IPS DF 4.7 (cell line): ENCODE measurements at regions not wholly inside any gene's neighbourhood (a gene's known extent, or its start where the extent isn't known, plus 50 kb on each side); places are given as distances from the start of the nearest gene placed in this dataset.
"Not testable (repeated sequence)": the region's sequence is repeated elsewhere in the genome, so short reads cannot be mapped to it uniquely, and the experiment has no call there.

Experiments used
- DNase-seq: peaks from one replicate; pipeline ENCODE4 v3.0.0-alpha.2; 2013; ENCODE audit warnings: low spot score; ENCODE audit errors: extremely low read depth

DNA sequence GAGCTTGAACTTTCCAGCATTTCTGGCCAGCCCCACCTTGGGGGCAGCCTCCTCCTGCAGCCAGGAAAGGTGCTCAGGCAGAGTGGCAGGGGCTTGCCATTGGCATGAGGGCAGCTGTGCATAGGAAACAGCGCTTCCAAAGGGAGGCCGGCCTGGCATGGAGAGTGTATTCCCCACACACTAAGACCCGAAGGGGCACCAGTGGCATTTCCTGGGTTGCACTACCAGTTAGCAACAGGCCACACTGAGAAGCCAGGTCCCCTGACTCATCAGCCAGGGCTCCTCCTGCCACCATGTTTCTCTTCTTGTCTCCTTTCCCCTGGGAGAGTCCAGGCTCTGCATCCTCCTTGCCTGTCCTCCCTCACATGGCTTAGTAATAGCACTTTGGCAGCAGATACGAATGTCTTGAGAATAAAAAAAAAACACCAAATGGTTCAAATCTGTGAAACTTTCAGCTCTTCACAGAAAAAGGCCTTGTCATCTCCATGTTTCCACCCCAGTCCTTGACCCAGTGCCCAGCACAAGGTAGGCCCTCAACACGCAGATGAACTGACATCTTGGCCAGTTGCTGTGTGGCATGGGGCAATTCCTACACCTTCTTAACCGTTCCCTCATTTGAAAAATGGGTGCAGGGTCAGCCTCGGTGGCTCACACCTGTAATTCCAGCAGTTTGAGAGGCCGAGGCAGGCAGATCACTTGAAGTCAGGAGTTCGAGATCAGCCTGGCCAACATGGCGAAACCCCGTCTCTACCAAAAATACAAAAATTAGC is 180.4 kb downstream of the SMAD6 start:
- no peak for DNase-seq

DNA sequence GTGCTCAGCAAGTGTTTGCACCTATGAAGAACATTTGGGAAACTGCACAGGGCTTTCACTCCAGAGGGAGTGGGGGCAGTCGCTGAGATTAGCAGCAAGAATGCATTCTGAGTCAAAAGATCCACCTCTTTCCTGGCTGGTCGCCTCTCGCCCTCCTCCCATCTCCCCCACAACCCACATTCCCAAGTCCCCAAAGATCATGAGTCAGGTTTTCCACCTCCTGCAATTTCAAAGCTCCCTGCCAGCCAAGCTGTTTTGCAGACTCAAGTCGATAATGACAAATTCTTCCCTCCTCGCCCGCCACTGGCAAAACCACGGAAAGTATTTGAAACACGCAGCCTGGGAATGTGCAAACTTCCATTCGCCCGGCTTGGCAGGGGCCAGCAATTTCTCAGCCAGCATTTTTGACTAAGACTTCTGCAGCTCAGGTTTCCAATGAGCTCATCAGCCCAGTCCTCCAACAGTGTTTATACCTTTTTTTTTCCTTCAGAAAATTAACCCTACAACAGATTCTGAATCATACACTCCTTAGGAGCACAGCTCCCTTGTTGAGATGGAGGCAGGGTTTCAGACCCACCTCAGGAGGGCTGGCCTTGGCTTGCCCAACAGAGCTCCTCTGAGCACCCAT is 181.4 kb downstream of the SMAD6 start:
- DNase-seq: peak; percentile 94

DNA sequence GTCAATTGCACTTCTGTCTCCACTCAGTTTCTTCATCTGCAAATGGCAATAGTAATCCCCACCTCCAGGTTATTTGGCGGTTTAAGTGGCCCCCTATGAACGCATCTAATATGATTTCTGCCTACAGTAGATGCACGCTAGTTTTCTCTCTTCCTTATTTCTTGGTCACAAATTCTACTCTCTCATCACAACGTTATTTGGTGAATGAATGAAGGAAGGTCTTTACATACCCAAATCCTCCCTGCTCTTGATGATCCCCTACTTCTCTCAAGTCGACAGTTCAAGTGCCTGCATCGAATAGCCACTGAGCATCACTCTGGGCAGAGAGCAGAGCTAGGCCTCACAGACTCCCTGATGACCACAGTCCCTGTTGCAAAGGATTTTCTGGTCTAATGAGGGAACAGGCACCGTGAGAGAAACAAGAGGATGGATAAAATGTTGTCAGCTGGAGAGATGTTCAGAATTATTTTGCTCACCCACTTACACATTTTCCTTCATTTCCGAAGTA is 181.2 kb upstream of the SMAD3 start:
- DNase-seq: no peak

DNA sequence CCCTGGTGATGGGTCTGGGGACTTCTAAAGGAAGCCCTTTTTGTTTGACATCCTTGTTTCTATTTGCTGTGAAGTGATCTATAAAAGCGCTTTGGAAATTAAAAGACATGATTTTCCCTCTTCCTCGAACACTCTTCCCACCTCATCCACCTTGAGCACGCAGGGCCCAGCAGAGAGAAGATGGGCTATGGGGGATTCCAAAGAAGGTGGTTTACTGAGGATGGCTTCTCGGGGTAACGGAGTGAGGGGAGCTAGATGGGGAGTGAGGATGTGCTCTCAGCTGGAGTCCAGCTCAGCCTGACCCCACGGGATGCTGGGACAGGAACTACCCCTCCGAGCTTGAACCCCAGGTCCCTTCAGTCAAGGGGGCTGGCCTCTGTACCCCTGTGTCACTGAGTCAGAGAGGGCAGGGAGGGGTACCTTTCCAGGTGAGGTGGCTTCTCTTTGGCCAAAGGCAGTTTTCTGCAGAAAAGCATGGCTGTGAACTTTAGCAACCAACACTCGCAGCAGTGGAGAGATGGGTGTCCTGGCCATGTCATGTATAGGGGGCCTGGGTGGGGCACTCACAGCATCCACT is 180.7 kb upstream of the SMAD3 start:
- no peak for DNase-seq

DNA sequence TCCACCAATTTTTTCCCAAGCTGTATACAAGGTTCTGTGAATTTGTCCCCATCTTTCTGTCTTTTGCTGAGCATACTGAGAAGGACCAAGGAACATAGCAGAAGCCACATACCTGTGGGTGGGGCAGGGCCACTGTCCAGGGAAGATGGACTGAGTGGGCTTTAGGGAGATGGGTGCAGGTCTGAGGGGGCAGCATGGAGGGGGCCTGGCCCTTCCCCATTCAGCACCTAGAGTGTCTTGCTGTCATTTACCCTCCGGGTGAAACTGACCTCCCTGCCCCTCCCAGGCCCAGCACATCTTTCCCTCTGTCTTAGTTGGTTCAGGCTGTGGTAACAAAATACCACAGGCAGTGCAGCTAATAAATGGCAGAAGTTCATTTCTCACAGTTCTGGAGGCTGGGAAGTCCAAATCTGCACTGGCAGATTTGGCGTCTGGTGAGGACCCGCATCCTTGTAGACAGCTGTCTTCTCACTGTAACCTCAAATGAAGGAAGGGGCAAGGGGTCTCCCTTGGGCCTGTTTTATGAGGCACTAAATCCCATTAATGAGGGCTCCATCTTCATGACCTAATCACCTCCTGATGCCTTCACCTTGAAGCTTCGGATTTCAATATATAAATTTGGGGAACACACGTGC is 180.0 kb upstream of the SMAD3 start:
- no peak for DNase-seq

DNA sequence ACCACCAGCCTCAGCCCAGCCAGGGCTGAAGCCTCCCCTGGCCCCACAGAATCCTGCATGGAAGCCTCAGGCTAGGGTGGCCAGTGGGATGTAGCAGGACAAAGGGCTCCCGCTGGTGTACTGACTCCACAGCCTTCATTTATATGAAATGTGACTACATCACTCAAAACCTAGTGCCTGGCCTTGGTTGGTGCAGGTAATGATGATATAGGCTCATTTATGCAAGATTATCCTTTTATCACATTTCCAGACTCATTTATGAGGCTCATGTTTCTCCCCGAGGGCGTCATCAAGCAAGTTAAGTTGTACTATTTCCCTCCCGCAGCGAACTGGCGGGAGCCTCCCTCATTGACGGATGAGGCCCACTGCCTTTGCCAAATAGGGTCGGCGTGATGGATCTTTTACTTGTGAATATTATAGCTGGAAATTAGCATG is 179.1 kb upstream of the SMAD3 start:
- DNase-seq: no peak

DNA sequence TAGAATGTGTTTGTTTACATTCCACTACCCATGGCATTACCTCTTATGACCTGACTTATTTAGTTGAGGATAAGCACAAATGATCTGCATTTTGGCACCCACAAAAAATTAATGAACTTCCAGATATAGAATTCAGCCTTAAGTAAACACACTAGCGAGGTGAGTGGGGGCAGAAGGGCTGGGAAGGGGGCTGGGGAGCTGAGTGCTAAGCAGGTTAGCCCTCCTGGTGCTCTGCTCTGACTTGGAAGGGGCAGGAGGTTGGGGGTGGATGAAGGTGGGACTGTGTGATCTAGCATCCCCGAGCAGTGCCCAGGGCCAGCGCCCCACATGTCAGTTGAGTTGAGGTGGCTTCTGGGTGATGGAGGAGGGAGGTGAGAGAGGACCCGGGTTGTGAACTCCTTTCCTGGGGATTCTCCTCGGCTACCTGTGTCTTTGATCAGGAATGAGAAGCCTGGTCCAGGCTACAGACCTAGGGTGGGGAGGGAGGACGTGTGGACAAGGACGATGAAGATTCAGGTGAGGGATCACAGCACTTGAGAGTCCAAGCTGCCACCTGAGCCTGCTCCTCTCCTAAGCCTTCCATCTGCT is 178.6 kb upstream of the SMAD3 start:
- DNase-seq: no peak

DNA sequence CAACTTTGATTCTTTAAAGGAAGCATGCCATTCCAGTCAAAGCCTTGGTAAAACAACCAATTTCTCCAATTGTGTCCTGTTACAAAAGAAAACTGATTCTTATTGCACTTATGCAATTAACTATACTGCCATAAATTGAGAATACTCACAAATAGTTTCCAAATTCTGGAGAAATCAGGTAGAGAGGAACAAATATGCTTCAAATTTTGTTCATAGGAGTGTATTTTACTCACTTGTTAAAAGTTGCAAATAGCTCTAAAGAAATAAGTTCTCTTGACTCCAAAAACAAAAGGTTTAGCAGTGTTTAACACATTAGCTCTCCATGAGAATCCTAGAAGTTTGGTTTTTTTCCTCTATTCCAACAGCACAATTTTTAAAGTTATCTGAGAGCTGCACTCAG is 176.1 kb upstream of the SMAD3 start:
- DNase-seq: not testable (repeated sequence)

DNA sequence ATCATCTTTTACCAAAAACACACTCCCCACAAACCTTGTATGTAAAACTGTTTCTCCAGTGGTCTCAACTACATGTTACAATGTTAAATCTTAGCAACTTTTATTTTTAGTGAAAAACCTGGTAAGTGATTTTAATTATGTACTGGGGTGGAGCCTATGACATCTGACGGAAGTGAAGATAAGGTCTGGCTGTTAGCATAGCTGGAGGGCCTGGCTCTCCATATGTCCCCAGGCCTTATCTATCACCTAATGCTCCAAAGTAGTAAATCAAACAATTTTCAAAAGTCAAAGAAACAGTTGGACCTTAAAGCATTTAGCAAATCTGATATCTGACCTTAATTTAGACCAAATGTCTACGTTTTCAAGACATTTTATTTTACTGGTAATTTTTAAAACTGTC is 173.6 kb upstream of the SMAD3 start:
- no peak for DNase-seq

DNA sequence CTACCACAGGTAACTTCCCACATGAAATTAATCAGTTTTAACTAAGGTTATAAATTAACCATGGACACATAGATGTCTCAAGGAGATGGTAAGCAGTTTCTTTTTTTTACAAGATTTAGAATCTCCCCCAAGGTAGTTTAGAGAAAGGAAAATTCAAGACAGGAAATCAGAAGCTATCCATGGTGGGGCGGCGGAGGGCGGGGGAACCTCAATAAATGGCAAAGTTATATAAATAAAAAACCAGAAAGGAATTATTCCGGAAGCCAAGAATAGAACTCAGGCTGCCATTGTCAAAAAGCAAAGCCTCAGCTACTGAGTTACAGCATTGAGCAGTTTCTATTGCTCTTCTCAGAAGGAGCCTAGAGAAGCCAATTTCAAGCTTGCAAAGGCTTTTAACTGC is 172.1 kb upstream of the SMAD3 start:
- DNase-seq: no peak

DNA sequence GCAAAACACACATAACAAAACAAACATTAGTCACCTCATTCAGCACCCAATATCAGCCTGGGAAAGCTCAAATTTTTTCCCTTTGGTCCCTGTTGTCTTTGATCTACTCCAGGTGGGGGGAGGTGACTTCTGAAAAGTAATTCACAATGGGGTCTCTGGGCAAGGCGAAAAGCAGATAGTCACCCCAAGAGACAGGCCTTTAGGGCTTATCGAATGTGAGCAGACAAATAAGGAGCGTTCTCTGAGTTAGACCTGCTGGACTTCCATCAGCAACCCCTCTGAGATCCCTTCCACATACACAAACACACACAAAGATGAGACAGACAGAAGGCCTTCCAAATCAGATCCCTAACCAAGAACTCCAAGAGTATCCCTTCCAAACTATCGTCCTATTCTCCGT is 171.0 kb upstream of the SMAD3 start:
- DNase-seq: no peak

DNA sequence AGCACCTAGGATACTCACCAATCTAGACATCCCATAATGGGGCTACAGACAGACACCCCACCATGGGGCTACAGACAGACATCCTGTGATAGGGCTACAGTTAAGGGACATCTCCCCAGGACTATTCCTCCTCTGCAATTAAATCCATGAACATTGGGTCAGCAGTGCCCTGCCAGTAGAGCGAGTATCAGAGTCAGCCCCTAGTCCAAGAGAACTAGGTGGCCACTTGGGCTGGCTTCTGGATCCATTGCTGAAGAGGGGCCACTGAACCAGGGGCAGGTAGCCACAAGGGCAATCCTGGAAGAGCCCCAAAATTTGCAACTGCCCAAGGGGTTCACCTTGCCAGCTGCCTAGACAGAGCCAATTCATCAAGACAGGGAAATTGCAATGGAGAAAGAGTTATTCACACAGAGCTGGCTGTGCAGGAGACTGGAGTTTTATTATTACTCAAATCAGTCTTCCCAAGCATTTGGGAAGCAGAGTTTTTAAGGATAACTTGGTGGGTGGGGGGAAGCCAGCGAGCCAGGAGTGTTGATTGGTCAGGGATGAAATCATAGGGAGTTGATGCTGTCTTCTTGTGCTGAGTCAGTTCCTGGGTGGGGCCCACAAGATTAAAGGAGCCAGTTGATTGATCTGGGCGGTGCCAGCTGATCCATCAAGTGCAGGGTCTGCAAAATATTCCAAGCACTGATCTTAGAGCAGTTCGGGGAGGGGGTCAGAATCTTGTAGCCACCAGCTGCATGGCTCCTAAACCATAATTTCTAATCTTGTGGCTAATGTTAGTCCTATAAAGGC is 170.2 kb upstream of the SMAD3 start:
- no peak for DNase-seq

DNA sequence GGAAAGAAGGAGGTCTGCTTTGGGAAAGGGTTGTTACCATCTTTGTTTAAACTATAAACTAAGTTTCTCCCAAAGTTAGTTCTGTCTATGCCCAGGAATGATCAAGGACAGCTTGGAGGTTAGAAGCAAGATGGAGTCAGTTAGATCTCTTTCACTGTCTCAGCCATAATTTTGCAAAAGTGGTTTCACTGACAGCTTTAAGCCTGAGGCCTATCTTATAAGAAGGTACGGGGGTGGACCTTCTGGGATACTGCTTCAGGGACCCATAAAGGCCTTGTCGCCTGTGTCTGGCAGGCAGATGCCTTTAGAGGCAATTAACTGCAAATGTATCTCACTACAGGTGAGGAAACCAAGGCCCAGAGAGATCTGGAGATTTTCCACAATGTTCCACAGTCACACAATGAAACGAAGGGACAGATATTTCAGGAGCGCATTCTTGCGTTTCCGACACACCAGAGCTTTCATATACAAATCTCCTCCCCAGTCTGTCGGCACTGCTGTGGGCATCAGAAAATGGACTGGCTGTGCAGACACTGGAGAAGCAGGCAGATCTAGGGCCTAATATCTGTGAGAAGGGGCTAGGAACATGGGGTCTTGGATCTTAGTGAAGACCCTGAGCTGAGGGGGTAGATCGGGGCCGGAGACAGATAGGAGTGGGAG is 169.5 kb upstream of the SMAD3 start:
- DNase-seq: no peak

DNA sequence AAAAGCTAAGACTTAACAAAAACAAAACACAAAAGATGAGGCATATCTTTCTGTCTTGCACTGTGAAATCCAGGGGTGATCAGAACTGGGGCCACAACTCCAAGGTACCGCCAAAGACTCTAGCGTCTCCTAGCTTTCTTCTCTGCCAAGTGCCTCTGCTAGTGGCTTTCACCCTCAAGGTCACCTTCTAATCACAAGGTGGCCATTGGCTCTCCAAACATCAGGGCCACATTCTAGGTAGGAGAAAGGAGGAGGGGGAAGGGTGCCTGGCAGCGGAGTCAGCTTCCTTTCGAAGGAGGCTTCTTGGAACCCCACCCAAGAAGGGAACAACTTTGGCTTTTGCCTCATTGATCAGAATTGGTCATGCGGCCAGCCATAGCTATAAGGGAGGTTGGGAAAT is 168.8 kb upstream of the SMAD3 start:
- DNase-seq: no peak

DNA sequence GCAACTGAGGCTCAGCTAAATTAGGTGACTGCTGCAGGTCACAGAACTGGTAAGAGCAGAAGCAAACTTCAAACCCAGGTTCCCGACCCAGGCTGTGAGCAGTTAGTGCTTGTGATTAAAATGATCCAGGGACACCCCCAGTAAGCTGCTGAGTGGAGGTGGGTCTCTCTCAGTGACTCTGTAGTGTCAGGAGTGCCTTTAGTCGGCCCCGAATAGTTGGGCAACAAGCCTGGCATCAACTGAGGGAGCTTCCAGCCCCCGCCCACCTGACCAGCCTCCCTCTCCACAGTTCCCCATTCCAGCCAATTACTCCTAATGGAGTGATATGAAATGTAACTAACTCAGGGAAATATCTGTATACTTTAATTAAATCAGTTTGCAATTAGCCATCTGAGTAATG is 168.0 kb upstream of the SMAD3 start:
- no peak for DNase-seq

DNA sequence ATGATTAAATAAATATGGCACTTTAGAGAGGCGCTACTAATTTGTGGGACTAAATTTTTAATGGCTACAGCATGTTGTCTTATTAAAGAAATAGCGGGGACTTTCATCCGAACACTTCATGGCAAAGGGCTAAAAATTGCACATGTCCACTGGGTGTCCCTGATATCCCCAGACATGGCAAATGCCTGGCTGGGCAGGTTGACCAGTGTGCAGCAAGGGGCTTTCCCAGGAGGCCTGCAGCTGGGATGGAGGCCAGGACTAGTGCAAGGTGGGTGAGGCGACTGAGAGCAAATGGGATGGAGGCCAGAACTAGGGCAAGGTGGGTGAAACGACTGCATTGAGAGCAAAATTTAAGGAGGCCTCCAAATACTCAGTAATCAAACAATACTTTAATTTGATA is 167.4 kb upstream of the SMAD3 start:
- no peak for DNase-seq

DNA sequence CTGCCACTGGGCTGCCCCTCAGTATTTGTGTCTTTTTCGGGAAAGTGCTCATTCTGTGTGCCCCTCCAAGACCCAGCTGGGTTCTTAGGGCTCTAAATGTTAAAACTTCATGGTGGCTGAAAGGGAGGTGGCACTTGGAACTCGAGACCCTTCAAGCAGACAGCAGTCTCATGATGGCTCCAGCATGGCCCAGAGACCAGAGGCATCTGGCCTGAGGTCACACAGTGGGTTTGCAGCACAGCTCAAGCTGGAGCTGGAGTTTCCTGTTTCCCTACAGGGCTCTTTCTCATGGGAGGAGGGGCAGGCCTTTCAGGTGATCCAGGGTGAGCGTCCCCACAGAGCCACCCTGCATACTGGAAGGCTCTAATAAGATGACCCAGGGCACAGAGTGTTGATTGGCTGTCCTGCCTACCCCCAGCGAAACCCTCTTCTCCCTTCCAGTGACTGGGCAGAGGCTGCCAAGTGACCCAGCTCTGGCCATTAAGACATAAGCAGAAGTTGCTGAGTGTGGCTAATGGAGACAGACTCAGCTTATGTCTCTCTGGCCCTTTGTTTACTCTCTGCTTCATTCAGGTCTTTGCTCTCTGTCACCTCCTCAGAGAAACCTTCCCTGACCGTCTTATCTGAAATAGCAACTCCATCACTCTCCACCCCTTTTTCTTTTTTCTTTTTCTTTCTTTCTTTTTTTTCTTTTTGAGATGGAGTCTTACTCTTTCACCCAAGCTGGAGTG is 166.6 kb upstream of the SMAD3 start:
- DNase-seq: no peak

DNA sequence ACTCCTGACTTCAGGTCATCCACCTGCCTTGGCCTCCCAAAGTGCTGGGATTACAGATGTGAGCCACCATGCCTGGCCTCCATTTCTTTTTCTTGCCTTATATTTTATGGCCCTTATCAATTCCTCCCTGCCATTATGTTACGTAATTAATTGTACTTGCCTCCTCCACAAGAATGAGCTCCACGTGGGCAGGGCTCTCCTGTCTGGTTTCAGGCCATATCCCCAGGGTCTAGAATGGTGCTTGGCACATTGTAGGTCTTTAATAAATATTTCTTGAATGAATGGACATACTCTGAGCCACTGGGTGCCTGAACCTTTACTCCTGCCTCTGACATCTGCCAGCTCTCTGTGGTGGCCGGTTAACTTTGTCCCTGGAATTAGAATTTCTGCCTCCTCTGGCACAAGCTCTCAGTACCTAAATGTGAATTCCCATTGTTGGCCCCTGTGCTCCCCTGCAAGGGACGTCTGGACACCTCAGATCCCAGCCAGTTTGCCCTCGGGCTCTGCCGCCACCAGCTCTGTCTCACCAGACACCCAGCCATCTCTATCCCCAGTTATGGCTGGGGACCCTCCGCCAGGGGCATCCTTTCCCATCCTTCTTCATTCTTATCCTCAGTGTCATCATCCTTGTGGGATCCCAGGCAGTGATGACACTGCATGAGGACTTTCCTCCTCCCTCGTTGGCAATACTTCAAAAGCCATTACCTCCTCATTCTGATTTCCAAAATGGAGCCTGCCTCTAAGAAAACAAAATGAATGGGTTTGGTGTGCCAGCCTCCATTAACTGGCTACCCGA is 165.6 kb upstream of the SMAD3 start:
- no peak for DNase-seq
